ENCODE measurements at regions not wholly inside any gene's neighbourhood (a gene's known extent, or its start where the extent isn't known, plus 50 kb on each side); places are given as distances from the start of the nearest gene placed in this dataset.

GRCh38 chr2:150309311-150310080, 178.0 kb downstream of the RND3 start:
- no peak for DNase-seq

DNA sequence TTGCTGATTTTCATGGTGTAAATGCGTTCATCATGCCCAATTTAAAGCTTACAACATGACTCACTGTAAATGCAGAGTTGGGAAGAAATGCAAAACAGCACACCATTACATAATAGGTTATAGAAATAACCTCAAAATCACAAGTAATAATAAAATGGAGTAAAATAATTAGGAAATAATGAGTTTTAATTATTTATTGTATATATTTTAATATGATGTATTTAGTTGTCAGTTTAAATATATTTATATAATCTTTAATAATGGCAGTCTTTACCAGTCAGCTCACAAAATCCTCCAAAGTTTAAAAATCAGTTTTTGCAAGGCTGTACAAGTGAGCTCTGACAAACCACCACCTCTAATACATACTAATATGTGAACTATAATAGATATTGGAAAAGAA, 180.2 kb downstream of the RND3 start:
- no peak for DNase-seq

DNA sequence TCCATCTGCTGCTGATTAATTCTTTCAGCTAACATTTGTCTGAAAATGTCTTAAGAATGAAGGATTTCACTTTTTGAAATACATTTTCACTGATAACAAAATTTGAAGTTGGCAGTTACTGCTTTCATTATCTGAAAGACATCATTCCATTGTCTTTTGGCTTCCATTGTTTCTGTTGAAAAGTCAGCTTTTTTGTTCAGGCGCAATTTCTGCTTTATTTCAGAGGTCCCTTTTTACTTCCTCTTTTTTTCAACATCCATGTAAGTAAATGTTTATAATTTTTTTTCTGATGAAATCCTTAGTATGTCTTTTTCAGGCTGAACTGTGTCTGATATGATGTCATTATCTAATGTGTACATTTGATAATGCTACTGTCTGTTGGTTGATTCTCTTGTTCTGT, 184.2 kb downstream of the RND3 start:
- DNase-seq: no peak

- DNase-seq: no peak
Observed at GRCh38 chr2:150298571-150299305, 188.7 kb downstream of the RND3 start.

GRCh38 chr2:150296770-150297546, 190.5 kb downstream of the RND3 start:
- no peak for DNase-seq

DNA sequence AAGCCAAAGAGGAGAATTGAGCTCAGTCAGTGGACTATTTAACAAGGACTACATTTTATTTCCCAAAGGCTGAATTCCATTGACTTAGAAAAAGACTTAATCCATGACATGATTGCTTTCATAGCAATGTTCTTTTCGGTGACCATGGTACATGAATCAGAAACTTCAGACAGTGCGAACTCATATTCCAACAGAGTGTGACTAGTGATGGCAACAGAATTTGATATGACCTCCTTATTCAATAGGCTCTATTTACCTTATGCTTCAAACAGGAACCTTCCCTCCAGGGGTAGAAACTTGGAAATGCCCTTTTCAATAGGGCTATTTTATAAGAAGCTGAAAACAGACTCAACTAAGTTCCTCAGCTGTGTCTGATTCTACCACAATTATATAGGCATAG, 191.9 kb downstream of the RND3 start:
- DNase-seq: no peak

- no peak for DNase-seq
Observed at GRCh38 chr2:150293771-150294170, 193.7 kb downstream of the RND3 start.

- no peak for DNase-seq
Observed at GRCh38 chr2:150292807-150293206, 194.7 kb downstream of the RND3 start.

DNA sequence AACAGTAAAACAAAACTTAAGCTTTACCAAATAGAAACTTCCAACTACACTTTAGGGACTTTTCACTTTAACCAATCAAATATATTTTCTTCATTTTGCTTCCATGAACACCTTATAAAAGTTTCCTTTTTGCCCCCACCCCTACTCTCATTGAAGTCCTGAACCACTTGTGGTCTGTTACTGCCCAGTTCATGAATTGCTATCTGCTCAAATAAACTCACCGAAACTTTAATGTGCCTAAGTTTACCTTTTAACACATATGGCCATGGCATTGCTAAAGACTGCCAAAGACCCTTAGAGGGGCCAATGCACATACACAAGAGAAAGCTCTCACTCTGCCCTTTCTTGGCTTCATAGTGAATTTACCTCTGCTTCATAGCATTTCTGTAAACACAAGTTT, 195.3 kb downstream of the RND3 start:
- DNase-seq: no peak

- no peak for DNase-seq
Observed at GRCh38 chr2:150286730-150287362, 200.6 kb downstream of the RND3 start.

GRCh38 chr2:150284116-150284515, 203.4 kb downstream of the RND3 start:
- no peak for DNase-seq

DNA sequence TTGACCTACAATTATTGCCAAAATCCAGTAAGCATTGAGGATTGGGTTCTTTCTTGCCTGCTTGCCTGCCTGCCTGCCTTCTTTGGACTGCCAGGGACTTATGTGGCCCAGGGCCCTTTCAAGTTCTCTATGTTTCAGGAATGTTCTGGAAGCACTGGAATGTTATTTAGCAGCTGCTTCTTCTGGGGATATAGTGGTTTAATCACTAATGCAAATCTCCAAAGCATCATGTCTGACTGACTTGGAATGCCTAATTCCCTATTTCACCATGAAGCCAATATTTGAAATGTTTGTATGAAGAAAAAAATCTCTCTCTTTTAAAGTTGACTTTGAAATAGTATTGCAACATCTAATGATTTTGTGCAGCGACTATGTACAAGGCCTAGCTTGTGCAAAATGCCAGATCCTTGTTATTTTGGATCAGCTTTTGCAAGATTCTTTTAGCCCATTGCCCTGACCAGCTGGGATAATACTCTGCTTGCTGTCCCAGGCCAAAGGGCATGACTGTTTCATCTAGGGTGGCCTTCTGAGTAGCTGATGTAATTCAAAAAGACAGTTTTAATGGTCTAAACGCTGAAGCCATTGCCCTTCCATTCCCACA, 204.6 kb downstream of the RND3 start:
- DNase-seq: no peak

GRCh38 chr2:150282357-150282756, 205.1 kb downstream of the RND3 start:
- no peak for DNase-seq

GRCh38 chr2:150280231-150280630, 207.2 kb downstream of the RND3 start:
- DNase-seq: no peak

GRCh38 chr2:150279686-150280085, 207.8 kb downstream of the RND3 start:
- DNase-seq: no peak

DNA sequence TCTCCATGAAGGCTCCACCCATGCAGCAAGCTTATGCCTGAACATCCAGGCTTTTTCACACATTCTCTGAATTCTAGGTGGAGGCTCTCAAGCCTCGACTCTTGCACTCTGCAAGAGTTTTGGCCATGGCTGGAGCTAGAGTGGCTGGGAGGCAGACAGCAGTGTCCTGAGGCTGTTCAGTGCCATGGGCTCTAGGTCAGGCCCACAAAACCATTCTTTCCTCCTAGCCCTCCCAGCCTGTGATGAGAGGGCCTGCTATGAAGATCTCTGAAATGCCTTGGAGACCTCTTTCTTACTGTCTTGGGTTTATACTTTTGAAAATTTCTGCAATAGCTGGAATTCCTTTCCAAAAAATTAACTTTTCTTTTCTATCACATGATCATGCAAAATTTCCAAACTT, 210.7 kb downstream of the RND3 start:
- no peak for DNase-seq

DNA sequence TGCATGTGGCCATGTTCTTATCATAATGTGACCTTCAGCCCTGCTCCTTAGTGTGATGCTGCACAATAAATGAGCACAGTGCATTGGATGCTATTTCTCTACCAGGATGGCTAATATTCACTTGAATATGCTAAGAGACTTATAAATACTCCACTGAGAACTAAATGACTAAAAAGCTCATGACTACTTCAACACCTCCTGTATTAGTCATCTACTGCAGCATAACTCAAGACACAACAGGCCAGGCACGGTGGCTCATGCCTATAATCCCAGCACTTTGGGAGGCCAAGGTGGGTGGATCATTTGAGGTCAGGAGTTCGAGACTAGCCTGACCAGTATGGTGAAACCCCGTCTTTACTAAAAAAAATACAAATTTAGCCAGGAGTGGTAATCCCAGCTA, 213.4 kb downstream of the RND3 start:
- no peak for DNase-seq

DNA sequence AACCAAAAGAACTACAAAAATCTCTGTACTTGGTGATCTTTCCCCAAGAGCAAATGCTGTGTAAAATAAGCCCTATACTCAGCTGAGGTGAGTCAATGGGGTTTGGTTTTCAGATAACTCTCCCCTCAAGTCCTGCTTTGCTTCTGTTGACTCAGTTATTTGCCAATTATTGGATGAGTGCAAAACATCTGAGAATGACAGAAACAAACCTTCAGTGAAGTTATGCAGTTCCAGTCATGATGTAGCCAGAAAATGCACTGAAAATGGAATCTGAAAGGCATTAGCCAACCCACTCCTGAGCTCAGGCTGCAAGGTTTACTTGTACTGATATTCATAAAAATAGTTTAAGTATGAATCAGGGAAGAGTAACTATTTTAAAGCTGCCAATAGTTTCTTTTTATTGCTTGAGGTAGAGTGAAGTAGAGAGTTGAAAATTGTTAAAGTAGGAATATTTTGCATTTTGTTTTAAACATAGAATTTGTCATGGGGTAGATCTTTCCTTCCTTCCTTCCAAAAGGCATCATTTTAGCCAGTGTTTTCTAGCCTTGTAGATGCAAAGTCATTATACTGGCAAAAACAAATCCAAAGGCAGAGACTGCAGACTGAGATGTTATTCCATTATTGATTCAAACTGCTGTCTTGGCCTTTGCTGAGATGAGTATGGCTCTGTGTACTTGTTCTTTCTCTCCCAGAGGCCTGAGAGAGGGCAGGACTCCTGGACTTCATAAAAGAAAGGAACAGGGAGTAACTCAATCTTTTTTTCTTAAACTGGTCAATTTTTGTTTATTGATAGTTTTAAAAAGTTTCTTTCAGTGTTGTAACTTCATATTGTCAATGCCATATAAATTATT, 215.3 kb downstream of the RND3 start:
- DNase-seq: no peak

GRCh38 chr2:150267651-150268415, 219.6 kb downstream of the RND3 start:
- no peak for DNase-seq

- no peak for DNase-seq
Observed at GRCh38 chr2:150266931-150267330, 220.5 kb downstream of the RND3 start.

- DNase-seq: no peak
Observed at GRCh38 chr2:150264442-150264841, 223.0 kb downstream of the RND3 start.

Measured in right kidney (tissue), 1 donor.